SW480 (cell line): ENCODE measurements at regions not wholly inside any gene's neighbourhood (a gene's known extent, or its start where the extent isn't known, plus 50 kb on each side); places are given as distances from the start of the nearest gene placed in this dataset.
A peak's percentile ranks its signal among the peaks of the same experiment; 100 is the strongest.

ENCODE experiments used
- DNase-seq: peaks from one replicate; pipeline ENCODE4 v3.0.0-alpha.2; 2016; ENCODE audit warnings: low spot score

GRCh38 chr4:111652986-111653385 lies 492.3 kb upstream of the FAM241A start:
- DNase-seq: no peak

GRCh38 chr4:111662496-111662895 lies 482.8 kb upstream of the FAM241A start:
- no peak for DNase-seq

GRCh38 chr4:111664308-111664945 lies 480.8 kb upstream of the FAM241A start:
- no peak for DNase-seq

- no peak for DNase-seq
Observed at GRCh38 chr4:111666826-111667360, 478.4 kb upstream of the FAM241A start.

GRCh38 chr4:111671756-111672155 lies 473.5 kb upstream of the FAM241A start:
- no peak for DNase-seq

GRCh38 chr4:111675746-111676145 lies 469.5 kb upstream of the FAM241A start:
- no peak for DNase-seq

- DNase-seq: no peak
Observed at GRCh38 chr4:111676533-111676932, 468.7 kb upstream of the FAM241A start.

GRCh38 chr4:111678479-111678878 lies 466.8 kb upstream of the FAM241A start:
- DNase-seq: no peak

- DNase-seq: no peak
Observed at GRCh38 chr4:111678908-111679307, 466.3 kb upstream of the FAM241A start.

- DNase-seq: no peak
Observed at GRCh38 chr4:111681270-111681669, 464.0 kb upstream of the FAM241A start.

- DNase-seq: no peak
Observed at GRCh38 chr4:111681751-111682150, 463.5 kb upstream of the FAM241A start.

GRCh38 chr4:111685205-111685604 lies 460.0 kb upstream of the FAM241A start:
- no peak for DNase-seq

GRCh38 chr4:111689214-111689613 lies 456.0 kb upstream of the FAM241A start:
- DNase-seq: no peak

- DNase-seq: peak; percentile 1
Observed at GRCh38 chr4:111689731-111690130, 455.5 kb upstream of the FAM241A start.

GRCh38 chr4:111693758-111694157 lies 451.5 kb upstream of the FAM241A start:
- DNase-seq: no peak

GRCh38 chr4:111695677-111696076 lies 449.6 kb upstream of the FAM241A start:
- no peak for DNase-seq

GRCh38 chr4:111696505-111696904 lies 448.7 kb upstream of the FAM241A start:
- no peak for DNase-seq

- DNase-seq: no peak
Observed at GRCh38 chr4:111697176-111697942, 447.9 kb upstream of the FAM241A start.

- no peak for DNase-seq
Observed at GRCh38 chr4:111698361-111698760, 446.9 kb upstream of the FAM241A start.

- no peak for DNase-seq
Observed at GRCh38 chr4:111699165-111699564, 446.1 kb upstream of the FAM241A start.

- DNase-seq: no peak
Observed at GRCh38 chr4:111701102-111701501, 444.2 kb upstream of the FAM241A start.

GRCh38 chr4:111707491-111707890 lies 437.8 kb upstream of the FAM241A start:
- DNase-seq: no peak

GRCh38 chr4:111712093-111712677 lies 433.1 kb upstream of the FAM241A start:
- DNase-seq: no peak
